GM19240 (cell line): ENCODE measurements at regions not wholly inside any gene's neighbourhood (a gene's known extent, or its start where the extent isn't known, plus 50 kb on each side); places are given as distances from the start of the nearest gene placed in this dataset.

Source experiments
- DNase-seq: peaks from one replicate; pipeline ENCODE4 v3.0.0; 2011; ENCODE audit warnings: low spot score; ENCODE audit not compliant: insufficient read length

DNA sequence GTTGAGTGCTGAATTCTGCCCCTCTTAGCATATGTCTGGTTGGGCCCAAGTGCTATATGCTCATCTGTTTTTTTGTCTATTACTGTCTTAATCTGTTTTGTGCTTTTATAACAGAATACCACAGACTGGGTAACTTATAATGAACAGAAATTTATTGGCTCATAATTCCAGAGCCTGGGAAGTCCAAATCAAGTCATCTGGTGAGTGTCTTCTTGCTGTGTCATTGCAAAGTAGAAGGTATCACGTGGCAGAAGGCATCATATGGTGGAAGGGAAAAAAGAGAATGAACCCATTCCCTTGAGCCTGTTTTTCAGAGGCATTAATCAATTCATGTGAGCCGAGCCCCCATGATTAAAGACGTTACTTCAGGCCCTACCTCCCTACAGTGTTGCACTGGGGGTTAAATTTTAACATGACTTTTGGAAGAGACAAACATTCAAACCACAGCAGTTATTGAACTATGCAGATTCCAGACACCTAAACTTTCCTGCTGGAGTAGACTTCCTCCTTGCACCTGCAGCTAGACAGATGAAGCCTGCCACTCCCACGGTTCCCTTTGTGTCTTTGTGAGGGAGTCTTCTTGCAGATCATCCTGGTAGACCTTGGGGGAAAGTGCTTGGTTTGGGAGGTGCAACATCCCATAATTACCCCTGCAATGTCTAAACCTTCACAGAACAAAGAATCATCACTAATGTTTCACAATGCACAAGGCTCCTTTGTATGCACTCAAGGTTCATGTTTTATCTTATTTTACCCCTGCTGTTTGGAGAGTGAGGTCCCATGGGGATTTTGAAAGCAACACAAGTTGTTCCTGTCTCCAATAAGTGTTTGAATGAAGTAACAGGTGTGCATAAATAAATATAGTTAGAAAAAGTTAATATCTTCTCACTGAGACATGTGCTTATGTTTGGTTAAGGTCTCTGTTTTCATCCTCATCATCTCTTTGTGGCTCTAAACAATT, 64.7 kb upstream of the XCR1 start:
- no peak for DNase-seq

GRCh38 chr3:46091046-46091445, 63.8 kb upstream of the XCR1 start:
- DNase-seq = no peak

GRCh38 chr3:46090161-46090591, 62.9 kb upstream of the XCR1 start:
- DNase-seq = no peak

DNA sequence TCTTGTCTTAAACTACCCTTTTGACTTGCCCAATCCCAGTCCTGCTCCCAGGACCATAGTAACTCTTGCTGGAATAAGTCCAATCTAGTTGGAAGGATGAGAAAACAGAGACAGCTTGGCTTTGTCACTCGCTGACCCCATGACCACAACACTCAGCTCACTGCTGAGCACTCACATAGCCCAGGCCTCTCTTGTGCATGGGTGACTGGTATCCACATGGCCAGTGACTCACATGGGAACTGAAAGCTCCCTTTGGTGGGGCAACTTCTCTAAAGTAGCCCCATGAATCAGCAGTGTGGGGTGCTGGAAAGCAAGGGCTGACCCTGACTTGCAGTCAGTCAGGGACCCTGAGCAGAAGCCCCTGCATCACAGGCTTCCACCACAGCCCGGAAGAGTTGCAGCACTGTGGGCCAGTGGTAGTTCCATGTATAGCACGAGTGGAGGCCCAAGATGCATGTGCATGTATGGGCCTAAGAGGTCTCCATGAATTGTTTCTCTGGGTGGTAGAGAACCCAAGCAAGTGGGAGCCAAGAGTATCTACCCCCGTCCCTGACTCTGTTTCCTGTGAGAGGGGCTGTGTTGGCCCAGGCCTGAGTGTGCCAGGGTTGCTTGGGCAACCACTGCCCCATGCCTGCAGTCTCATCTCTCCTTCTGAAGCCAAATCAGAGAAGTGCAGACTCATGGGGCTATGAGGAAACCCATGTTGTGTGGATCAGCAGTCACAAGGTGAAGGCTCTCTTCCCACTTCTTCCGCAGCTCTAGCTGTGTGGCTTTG, 62.1 kb upstream of the XCR1 start:
- DNase-seq = no peak

- no peak for DNase-seq
Measured at GRCh38 chr3:46087871-46088270, 60.6 kb upstream of the XCR1 start.

DNA sequence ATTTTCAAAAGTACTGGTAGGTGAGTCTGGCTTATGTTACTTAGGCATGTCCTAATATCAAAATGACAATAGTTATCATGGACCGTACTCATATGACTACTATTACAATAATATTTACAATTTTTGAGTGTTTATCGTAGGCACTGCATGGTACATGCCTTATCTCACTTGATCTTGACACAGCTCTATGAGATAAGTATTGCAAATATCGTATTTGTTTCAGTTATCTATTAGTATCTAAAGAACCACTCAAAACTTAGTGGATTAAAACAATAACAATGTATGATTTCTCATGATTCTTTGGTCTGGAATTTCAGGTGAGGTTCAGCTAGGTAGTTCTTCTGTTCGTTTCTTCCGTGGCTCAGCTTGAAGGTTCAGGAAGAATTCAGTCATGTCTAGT, 59.7 kb upstream of the XCR1 start:
- DNase-seq = no peak

- DNase-seq = no peak
Measured at GRCh38 chr3:46086083-46086437, 58.8 kb upstream of the XCR1 start.

- DNase-seq = no peak
Measured at GRCh38 chr3:46085421-46086082, 58.3 kb upstream of the XCR1 start.

- DNase-seq = no peak
Measured at GRCh38 chr3:46083956-46084355, 56.7 kb upstream of the XCR1 start.

DNA sequence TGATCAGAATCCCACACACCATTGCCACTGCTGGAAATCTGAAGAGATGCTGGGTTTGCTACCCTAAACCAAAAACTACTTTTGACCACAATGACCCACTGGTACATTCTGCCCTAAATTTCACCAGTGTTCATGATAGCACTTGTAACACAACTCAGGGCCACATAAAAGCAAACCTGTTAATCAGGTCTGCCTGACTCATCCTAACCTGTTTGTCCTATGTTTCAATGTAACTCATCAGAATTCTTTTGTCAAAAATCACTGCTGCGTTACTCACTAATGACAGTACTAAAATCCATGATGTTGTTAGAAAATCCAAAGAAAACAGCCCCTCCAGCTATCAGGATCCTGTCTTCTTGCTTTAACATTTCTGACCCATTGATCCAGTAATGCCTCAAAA, 55.6 kb upstream of the XCR1 start:
- no peak for DNase-seq

DNA sequence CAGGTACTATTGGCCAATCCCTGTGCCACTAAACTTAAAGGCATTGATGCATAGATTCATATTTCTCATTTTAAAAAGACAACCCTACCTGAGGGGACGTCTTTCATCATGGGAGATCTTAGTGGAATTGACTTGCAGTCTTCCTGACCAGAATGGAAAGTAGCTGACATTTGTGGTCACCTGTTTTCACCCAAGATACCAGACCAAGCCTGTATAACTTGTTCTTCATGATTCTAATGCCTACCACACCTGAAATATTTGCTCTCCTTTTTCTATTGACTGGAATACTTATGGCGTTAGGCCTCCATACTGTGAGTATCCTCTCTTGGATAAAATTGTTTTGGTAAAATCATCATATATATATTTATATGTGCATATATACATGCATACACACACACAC, 54.7 kb upstream of the XCR1 start:
- no peak for DNase-seq

- DNase-seq = no peak
Measured at GRCh38 chr3:46080969-46081345, 53.7 kb upstream of the XCR1 start.

GRCh38 chr3:46080124-46080968, 53.1 kb upstream of the XCR1 start:
- DNase-seq = no peak

DNA sequence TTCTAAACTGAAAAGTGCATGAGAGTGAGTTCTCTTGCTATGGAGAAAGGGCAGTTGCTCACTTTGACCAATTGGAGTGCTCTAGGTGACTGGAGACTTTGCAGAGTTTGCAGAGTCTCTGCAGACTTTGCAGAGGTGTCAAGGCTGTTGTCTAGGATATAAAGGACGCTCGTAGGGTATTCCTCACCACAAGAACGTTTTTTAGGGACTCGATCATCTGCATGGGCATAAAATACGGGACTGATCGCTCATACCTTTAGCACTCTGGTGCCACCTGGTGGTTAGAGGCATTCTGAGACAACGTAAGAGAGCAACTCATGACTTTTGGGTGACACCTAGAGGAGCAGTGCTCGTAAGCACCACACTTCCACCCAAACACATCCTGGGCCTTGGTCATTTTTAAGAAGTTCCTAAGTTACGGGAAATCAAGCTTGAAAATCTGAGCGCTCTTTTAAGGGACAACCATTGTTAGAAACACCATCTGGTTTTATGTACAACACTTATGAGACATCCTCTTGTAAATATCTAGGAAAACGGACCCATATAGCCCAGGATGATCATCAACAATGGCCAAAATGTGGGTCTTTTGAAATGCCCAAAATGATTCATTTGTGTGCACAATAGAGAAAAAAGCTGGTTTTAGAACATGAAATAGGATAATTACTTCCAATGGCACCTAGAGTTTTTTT, 51.6 kb upstream of the XCR1 start:
- DNase-seq = peak; percentile 61
